GM18526 (cell line): ENCODE measurements at regions not wholly inside any gene's neighbourhood (a gene's known extent, or its start where the extent isn't known, plus 50 kb on each side); places are given as distances from the start of the nearest gene placed in this dataset.

Source experiments
- POLR2A ChIP-seq: IDR thresholded peaks from 3 replicates; pipeline ENCODE4 v1.6.1; 2011; ENCODE audit not compliant: insufficient read length; ENCODE audit errors: extremely low read depth

GRCh38 chr11:115626414-115626813, 122.2 kb upstream of the CADM1 start:
- no peak for TF ChIP-seq POLR2A

DNA sequence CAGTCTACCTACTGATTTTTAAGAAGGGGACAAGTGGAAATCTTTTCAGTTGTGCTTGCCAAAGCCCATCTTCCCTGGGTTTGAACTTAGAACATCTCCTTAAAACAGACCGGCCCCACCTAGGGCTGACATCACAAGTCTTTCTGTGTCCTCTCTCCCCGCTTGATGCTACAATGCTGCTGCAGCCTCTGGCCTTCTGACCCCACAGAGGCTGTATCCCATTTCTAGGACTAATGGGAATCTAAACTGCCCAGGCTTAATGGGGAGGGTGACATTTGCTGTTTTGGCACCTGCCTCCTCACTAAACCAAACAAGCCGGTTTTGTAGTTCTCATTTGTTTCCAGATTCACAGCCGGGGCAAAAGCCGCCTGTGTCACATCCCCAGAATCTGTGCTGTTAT, 121.3 kb upstream of the CADM1 start:
- TF ChIP-seq POLR2A: no peak

- TF ChIP-seq POLR2A: no peak
Observed at GRCh38 chr11:115624065-115624464, 119.8 kb upstream of the CADM1 start.

GRCh38 chr11:115623021-115623451, 118.8 kb upstream of the CADM1 start:
- no peak for TF ChIP-seq POLR2A

GRCh38 chr11:115618428-115618827, 114.2 kb upstream of the CADM1 start:
- TF ChIP-seq POLR2A: no peak

DNA sequence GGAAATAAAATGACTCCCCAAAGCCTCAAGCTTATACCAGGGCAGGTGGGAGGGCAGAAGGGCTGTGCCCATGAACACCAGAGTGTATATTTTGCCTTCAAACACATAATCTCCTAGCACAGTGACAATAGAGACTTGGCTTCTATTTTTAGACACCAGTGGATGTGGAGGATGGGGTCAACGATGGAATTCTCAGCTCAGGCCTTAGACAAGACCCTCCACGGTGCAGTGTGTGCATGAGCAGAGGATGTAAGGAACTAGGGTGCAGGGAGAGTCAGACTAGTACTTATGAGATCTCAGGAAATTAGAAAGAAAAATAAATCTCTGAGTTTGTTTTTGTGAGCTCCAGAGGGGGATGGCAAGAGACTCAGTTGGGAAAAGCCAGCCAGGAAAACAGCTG, 113.6 kb upstream of the CADM1 start:
- no peak for TF ChIP-seq POLR2A

- TF ChIP-seq POLR2A: no peak
Observed at GRCh38 chr11:115616971-115617370, 112.8 kb upstream of the CADM1 start.

DNA sequence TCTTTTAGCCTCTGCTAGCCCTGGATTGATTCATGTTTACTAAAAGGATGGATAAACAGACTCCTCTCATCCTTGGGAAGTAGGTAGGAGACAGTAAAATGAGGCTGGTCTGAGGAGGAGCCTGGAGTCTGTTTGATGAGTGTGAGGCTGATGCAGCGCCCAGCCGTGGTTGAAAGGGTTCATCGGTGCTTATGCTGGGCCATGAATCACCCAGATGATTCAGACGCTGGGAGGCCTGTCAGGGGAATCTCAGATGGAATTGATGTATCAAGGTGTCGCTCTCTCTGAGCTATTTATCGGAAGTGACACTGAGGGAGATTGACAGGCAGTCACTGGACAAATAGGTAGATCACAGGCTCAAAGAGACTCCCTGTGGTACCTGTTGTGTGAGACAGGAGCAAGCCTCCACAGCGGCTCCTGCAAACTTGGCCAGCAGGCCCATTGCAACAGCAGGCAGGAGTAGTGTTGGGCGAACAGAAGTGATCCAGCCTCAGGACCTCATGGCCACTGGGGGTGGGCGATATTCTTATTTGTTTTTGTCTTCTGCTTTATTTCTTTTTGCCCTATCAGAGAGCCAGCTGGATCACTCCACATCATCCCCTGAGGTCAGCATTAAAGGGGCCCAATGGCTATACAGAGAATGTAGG, 109.9 kb upstream of the CADM1 start:
- TF ChIP-seq POLR2A: no peak

DNA sequence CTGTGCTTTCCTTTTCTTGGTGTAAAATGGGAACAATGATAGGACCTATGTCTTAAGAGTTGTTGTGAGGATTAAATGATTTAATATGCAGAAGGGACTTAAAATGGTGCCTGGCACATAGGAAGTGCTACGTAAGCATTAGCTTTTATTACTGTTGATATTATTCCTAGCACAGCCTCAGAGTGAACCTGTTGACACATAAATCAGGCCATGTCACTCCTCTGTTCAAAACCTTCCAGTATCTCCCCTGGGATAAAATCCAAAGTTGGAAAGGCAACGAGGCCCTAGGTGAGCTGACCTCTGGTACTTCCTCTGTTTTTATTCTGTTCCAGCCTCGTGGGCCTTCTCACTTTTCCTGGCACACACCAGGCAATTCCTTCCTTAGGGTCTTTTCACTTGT, 108.8 kb upstream of the CADM1 start:
- no peak for TF ChIP-seq POLR2A

DNA sequence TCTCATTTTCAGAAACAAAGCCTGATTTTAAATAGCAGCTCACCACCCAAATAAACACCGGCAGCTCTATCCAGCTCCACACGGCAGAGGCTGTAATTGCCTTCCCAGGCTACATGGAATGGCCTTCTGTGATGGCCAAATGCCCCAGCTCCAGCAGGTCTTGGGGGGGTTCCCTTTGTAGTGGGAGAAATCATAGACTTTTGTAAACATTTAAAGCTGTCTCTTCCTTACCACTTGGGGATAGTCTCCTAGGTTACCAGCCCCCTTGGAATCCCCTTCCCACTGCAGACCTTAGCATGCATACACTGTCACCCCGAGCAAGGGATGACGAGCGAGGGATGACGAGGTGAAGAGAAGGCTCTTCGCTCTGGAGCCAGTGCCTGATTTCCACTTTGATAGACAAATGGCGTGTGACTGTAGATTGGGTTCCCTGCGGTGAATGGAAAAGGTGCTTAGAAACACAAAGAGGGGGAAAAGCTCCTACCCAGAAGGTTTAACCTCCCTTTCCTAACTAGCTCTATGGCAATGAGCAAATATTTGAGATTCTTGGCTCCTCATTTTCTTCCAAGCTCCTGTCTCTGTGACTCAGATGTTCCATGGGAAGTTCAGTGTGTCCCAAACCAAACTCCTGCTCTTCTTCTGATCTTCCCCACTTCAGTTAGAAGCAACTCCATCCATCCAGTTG, 108.0 kb upstream of the CADM1 start:
- TF ChIP-seq POLR2A: no peak

GRCh38 chr11:115611343-115611742, 107.1 kb upstream of the CADM1 start:
- no peak for TF ChIP-seq POLR2A

GRCh38 chr11:115610908-115611307, 106.7 kb upstream of the CADM1 start:
- TF ChIP-seq POLR2A: no peak

DNA sequence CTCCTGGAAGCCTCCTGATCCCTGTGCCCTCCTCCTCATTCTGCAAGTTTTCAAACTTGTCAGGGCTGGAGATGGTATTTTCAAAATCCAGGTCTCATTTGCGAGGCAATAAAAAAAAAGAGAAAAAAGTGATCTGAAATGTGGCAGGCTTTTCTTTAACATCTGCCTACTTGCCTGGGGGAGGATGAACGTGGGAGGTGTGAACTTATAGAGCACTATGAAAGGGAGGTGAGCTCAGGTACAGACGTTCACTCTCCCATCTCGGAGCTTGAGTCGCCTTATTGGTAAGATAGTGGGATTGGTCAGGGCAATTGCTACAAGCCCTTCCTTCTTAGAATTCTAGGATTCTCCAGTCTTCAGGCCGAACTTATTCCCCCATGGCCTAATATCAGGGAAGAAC, 104.8 kb upstream of the CADM1 start:
- TF ChIP-seq POLR2A: no peak

DNA sequence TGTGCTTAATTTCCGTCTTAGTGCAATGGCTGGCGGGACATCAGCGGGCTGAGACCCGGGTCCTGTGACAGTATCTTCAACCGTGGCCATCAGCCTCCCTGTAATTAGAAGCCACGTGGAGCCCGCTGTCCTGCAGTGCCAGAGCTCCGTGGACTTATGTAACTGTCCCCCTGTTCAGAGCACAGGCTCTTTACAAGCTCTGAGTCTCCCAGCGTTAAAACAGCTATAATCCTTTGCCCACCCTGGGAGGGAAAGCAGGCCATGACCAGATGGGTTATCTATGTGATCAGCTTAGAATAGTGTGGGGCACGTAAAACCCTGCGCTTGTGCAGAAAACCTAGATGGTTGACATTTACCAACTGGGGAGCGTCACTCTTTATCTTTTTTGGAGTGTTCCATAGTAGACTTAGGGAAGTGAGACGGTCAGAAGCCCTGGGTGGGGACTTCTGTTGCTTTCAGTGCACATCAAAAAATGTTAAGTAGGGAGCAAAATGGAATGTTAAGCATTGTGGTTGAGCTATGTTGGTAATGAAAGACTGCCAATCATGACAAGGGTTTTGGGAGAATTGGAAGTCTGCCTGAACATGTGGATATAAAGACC, 103.5 kb upstream of the CADM1 start:
- no peak for TF ChIP-seq POLR2A

DNA sequence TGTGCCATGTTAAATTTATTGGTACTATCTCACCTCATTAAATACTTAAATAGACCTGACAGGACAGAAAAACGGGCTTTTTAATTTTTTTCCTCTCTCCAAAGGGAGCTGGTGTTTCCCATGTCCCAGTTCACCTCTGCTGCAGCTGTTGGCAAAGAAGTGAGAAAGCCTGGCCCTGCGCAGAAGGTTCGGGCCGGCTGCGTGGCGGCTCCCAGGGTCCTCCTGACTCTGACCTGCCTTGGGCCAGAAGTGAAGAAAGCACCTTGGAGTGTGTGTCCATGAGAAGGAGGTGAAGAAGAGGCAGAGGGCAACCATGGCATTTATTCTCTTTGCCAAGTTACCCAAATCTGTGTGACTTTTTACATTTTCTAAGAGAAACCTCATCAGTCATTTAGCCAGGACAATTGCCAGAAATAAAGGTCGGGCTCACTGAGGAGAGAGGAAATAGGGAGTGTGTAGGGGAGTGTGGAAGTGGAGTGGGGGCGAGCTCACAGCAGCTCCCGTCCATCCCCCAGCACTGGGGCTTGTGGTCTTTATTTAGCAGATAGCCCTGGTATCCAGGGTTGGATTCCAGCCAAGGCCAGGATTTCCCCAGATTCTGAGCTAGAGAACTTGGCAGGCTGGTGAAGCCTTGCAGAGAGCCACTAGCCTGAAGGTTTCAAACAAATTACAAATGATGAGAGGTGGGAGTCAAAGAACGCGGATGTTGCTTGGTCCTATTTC, 102.4 kb upstream of the CADM1 start:
- no peak for TF ChIP-seq POLR2A
